Right ventricle myocardium inferior (tissue), 1 donor: ENCODE measurements at regions not wholly inside any gene's neighbourhood (a gene's known extent, or its start where the extent isn't known, plus 50 kb on each side); places are given as distances from the start of the nearest gene placed in this dataset.
"Not testable (repeated sequence)": the region's sequence is repeated elsewhere in the genome, so short reads cannot be mapped to it uniquely, and the experiment has no call there.

Experiments
- ATAC-seq: fragments of 200-7000 bp; cut with Tn5 transposase; one replicate; pipeline ENCODE4 v1.9.1; 2020; ENCODE audit warnings: mild to moderate bottlenecking, moderate library complexity
- DNase-seq: peaks from one replicate; pipeline ENCODE4 v3.0.0; 2021; ENCODE audit errors: missing footprints
- intact Hi-C: fragments of 100-400 bp; cut with DNase I; formaldehyde crosslinking; loops from one replicate; pipeline ENCODE4 v1.11.0; 2022
- donor health status: DM: no; HTN: yes; CAD: no; lungs with severe emphysema.

- no peak for DNase-seq
- intact Hi-C loops, result no loop called here
- ATAC-seq, result no peak
These were observed 50.9 kb upstream of the OSTN start for GRCh38 chr3:191148131-191148530.

DNA sequence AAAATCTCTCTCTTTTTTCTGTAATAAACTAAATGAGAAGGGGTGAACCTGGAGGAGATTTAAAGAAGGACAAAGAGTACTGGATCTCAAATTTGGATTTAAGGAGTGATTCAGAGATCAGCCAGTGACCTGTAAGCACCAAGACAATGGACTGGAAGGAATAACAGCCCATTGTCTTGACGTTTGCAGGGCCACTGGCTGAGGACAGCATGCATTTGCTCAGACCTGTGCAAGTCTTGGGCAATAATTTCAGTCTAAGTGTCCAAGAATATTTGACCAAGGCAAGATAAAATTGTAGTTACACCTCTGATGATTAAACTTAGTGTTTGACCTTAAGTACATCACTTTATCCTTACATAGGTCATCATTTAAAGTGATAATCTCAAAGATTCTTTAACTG is 55.8 kb upstream of the OSTN start:
- intact Hi-C loops, result no loop called here
- DNase-seq (no peak), ATAC-seq (no peak)

DNA sequence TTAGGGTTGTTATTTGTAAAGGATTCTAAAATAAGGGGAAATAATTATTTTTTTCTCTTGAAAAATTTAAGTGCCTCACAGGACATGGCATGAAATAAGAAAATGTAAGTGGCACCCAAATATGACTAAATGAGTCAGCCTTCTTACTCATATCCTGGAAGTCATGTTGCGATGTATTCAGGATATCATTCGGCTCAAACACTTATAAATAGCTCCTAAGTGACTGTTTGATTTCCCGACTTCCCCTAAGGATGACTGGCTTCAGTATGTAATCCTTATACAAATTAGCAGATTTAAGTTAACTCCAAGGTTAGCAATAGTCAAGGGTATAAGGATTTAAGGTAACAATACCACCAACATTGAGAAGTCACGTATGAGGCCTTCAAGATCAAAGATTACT is 57.3 kb upstream of the OSTN start:
- no peak for DNase-seq
- intact Hi-C loops, result no loop called here
- ATAC-seq, result no peak

DNA sequence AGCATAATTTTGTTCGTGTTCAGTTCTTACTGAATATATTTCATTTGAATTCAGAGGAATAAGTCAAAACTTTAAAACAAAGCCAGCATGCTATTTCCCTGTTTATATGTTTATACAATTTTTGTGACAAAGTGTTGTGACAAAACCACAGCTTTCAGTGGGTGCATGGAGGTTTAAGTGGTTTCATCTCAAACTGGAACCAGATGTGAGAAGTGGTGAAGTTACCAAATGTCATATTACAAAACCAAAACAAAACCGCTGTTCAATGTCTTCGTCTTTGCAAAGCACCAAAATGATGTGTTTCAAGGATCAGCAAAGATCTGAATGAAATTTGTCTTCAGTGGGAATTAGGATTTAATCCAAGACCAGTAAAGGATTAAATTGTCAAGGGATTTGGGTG is 59.3 kb upstream of the OSTN start:
- ATAC-seq (no peak), DNase-seq (no peak)
- intact Hi-C loops, result no loop called here

DNA sequence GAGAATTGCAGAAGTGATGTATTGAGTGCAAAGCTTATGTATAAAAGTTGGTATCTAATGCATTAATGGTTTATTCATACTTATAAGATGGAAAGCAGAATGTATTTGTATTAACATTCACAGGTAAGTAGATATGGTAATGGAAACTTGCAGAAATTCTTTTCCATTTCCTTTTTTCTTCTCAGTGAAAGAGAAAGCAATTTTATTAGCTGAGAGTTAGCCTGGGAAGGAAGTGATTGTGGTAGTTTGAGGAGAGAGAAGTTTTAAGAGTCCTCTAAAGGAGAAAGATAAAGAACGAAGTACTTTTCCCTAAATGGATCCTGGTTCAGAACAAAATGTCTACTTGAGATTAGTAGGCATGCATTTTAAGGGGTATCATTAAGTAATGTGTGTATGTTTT is 60.1 kb upstream of the OSTN start:
- ATAC-seq (no peak), DNase-seq (no peak)
- intact Hi-C loops, result no loop called here

DNA sequence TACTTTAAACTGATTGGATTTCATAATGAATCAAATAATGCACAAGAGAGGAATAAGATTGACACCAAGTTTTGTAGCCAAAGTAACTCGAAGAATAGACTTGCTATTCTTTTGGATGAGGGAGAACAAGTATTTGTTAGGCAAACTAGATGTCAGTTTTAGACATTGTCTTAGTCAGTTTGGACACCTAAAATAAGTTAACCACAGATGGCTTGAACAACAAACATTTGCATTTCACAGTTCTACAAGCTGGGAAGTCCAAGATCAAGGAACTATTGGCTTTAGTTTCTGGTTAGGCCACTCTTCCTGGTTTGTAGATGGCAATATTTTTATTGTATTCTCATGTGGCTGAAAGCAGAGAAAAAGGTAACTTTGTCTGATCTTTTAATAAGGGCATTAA is 61.3 kb upstream of the OSTN start:
- ATAC-seq, result no peak
- intact Hi-C loops, result no loop called here
- no peak for DNase-seq

- intact Hi-C loops, result no loop called here
- ATAC-seq (no peak), DNase-seq (no peak)
These were observed 62.7 kb upstream of the OSTN start for GRCh38 chr3:191136347-191136746.

DNA sequence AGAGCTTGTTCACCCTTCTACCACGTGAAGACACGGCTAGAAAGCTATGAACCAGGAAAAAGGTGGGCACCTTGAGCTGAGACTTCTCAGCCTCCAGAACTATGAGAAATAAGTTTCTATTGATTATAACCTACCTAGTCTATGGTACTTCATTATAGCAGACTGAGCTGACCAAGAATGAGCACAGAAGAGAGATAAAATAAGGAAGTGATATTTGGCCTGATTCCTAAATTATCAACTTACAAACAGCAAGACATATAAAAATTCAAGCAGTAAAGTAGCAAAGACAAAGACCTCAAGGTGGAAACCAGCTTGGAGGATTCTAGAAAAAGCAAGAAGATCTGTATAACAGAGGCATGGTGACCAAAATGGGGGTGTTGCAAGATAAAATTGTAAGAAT is 63.9 kb upstream of the OSTN start:
- no peak for ATAC-seq
- DNase-seq, result no peak
- intact Hi-C loops, result no loop called here

- no peak for DNase-seq
- intact Hi-C loops, result no loop called here
- no peak for ATAC-seq
These were observed 65.7 kb upstream of the OSTN start for GRCh38 chr3:191133359-191133758.

- no peak for ATAC-seq
- DNase-seq, result no peak
- intact Hi-C loops, result no loop called here
These were observed 67.7 kb upstream of the OSTN start for GRCh38 chr3:191131305-191131704.

DNA sequence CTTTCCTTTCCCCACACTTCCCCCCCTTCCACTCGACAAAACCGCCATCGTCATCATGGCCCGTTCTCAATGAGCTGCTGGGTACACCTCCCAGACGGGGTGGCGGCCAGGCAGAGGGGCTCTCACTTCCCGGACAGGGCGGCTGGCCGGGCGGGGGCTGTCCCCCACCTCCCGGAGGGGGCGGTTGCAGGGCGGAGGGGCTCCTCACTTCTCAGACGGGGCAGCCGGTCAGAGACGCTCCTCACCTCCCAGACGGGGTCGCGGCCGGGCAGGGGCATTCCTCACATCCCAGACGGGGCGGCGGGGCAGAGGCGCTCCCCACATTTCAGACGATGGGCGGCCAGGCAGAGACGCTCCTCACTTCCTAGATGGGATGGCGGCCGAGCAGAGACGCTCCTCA is 74.2 kb upstream of the OSTN start:
- DNase-seq, intact Hi-C loops, ATAC-seq: not testable (repeated sequence)

DNA sequence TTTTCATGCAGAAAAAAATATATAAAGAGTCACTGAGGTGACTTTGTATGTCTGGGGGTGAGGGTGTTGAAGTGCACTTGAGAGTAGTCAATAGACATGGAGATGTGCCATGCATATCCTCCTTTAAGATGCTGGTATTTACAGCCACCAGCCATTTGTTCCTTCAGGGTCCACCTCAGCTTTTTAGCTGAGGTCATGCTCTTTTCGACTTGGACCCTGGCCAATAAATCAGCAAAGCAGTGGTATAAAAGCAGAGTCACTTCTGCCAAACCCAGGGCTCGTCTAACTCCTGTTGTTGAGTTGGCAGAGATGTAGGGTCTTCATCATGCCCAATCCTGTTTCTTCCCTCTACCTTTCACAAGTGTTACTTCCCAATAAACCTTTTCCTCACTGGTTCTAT is 75.1 kb upstream of the OSTN start:
- DNase-seq (no peak), ATAC-seq (no peak)
- intact Hi-C loops, result no loop called here

GRCh38 chr3:191123231-191123630 is 75.8 kb upstream of the OSTN start:
- ATAC-seq (no peak), DNase-seq (no peak)
- intact Hi-C loops, result no loop called here

DNA sequence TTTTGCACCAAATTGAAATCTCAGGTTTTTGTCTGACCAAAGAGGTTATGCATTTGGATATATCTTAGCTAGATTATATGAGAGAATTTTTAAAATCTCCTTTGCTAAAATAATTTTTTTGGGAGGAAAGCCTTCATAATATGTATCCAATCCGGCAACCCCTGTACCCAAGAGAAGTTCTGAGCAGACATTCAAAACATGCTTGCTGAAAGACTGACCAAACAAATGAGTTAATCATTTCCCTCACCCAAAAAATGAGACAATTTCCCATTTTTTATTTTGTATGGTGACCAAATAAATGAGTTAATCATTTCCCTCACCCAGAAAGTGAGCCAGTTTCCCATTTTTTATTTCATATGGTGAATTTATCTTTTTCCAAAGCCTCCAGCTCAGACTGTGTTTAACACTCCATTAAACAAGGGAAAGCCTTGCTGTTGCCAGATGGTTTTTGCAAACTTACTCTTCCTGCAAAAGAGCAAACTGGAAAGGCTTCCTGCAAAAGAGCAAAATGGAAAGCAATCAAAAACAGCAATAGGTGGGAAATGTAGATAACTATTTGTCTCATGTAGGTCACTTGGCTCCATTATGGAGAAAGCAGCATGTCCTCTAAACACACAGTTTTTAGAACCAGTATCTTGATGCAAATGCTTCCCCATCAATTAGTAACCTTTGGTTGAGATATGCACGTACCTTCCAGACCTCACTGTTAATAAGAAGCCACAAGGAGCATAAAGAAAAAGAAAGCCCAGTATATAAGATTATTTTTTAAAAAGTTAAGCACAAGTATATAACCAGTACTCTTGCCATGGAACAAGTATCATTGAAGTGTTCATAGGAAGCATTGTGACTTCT is 78.4 kb upstream of the OSTN start:
- intact Hi-C loops, result no loop called here
- ATAC-seq, result no peak
- no peak for DNase-seq

GRCh38 chr3:191119415-191120295 is 79.4 kb upstream of the OSTN start:
- intact Hi-C loops, result no loop called here
- DNase-seq (no peak), ATAC-seq (no peak)

DNA sequence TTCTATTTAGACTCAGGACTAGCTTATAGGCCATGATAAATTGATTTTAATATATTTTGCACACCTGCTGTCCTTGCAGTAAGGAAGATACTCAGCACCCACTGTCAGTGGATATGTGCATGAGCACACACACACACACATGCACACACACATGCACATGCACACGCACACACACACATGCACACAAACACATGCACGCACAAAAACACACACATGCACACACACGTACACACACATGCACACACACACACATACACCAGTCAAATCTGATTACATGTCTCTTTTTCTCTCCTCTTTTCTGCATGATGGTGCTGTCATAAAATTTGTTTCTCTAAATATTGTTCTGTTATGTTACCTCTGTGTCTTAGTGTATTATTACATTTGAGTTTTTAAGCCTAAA is 87.3 kb upstream of the OSTN start:
- intact Hi-C loops, result no loop called here
- ATAC-seq (no peak), DNase-seq (no peak)

DNA sequence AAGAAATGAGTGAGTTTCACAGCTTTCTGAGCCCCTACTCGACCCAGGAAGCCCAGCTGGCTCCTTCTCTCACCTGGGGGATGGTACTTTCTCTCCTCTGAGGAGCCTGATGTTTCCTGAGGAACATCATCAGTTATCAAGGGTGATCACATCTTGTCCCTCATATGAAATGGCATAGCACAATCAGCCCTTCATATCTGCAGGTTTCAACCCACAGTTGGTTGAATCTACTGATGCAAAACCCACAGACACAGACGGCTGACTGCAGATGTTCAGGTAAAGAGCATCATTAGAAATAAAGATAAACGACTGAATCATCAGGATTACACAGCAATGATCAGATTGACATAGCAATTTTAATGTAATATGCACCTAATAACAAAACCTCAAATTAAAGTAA is 93.6 kb upstream of the OSTN start:
- ATAC-seq (no peak), DNase-seq (no peak)
- intact Hi-C loops, result no loop called here

DNA sequence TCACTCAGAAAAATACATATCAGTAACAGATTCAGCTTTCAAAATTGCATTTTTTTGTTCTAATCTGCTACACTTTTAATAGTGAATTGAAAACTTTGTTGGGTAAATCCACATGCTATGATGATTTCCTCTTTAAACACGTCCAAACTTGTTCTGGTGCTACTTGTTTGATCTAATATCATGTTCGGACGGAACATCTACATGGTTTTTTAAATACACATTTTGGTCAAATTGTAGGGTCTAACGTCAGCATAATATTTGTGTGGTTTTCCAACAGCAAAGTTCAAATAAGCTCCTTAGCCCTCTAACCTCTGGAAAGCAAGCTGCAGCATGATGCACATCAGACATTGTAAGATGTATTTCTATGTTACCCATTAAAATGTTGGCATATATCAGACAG is 98.5 kb upstream of the OSTN start:
- intact Hi-C loops, result no loop called here
- ATAC-seq (no peak), DNase-seq (no peak)

GRCh38 chr3:191094057-191094845 is 104.8 kb upstream of the OSTN start:
- DNase-seq (no peak), ATAC-seq (no peak)
- intact Hi-C loops, result no loop called here

DNA sequence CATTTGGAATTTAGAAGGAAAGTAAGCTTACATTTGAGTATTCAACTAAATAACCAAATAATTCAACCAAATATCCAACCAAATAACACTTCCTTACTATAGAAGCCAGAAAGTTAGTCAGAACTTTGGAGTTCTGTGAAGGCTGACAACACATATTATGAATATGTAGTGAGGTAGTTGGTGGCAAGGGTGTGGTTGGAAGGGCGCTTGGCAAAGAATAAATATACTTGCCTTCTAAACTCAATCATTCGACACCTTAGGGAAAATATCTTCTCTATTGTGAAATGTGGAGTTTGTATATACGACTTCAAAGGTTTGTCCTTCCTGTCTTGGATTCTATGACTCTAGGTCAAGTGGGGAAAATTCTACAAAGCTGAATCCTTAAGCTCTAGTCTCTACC is 111.7 kb upstream of the OSTN start:
- intact Hi-C loops, result no loop called here
- no peak for ATAC-seq
- no peak for DNase-seq
